H1 (cell line): ENCODE measurements at regions not wholly inside any gene's neighbourhood (a gene's known extent, or its start where the extent isn't known, plus 50 kb on each side); places are given as distances from the start of the nearest gene placed in this dataset.
"Not testable (repeated sequence)": the region's sequence is repeated elsewhere in the genome, so short reads cannot be mapped to it uniquely, and the experiment has no call there.

ENCODE experiments used
- CTCF ChIA-PET: fragments of 300-600 bp; sonication (Branson Sonifier 250); formaldehyde crosslinking; loops from one replicate; lab custom pipeline; 2021; ENCODE audit not compliant: partially characterized antibody; lab: Charles Lee
- POLR2A ChIA-PET: fragments of 300-600 bp; sonication (Branson Sonifier 250); formaldehyde crosslinking; loops from one replicate; lab custom pipeline; 2021; ENCODE audit warnings: inconsistent platforms; ENCODE audit not compliant: partially characterized antibody; lab: Charles Lee
- DNase-seq, 2 experiments: peaks; one replicate each; pipeline versions ENCODE4 v3.0.0 to v3.0.0-alpha.2; 2010 to 2022; ENCODE audit warnings: low spot score in 2 of 2, low read depth in 1 of 2, mixed read lengths in 1 of 2
- FAIRE-seq: peaks from 2 replicates; lab custom pipeline; 2011; peaks lifted over from hg19 to GRCh38; lab: Jason Lieb, UNC
- H2AFZ ChIP-seq: 2 replicates; pipeline ENCODE4 v1.8.1; 2012; ENCODE audit warnings: low read length, inconsistent platforms
- H2AK5ac ChIP-seq: 2 replicates; pipeline ENCODE4 v1.6.1; 2013; ENCODE audit warnings: low read depth, low read length
- H2BK120ac ChIP-seq: replicated peaks from 2 replicates; pipeline ENCODE3; 2013; ENCODE audit warnings: low read depth, low read length, inconsistent platforms
- H2BK12ac ChIP-seq: 2 replicates; pipeline ENCODE4 v1.6.1; 2013; ENCODE audit warnings: low read depth, low read length
- H2BK15ac ChIP-seq: 2 replicates; pipeline ENCODE4 v1.6.1; 2013; ENCODE audit warnings: low read length
- H2BK20ac ChIP-seq: 2 replicates; pipeline ENCODE4 v1.6.1; 2013; ENCODE audit warnings: low read length
- H2BK5ac ChIP-seq: 2 replicates; pipeline ENCODE4 v1.6.1; 2013; ENCODE audit warnings: low read depth, low read length
- H3K14ac ChIP-seq: 2 replicates; pipeline ENCODE4 v1.6.1; 2013; ENCODE audit warnings: inconsistent platforms; ENCODE audit not compliant: insufficient read length
- H3K18ac ChIP-seq: 2 replicates; pipeline ENCODE4 v1.6.1; 2013; ENCODE audit warnings: low read length; ENCODE audit errors: extremely low read depth
- H3K23ac ChIP-seq: 2 replicates; pipeline ENCODE4 v1.6.1; 2013; ENCODE audit warnings: inconsistent platforms; ENCODE audit not compliant: insufficient read length
- H3K23me2 ChIP-seq: 2 replicates; pipeline ENCODE4 v1.6.1; 2013; ENCODE audit warnings: low read depth, low read length
- H3K27ac ChIP-seq: 2 replicates; pipeline ENCODE4 v1.6.1; 2011; ENCODE audit warnings: low read depth, low read length, inconsistent platforms
- H3K27me3 ChIP-seq, 4 experiments: replicated peaks in 1 of 4; 1 replicate in 1 of 4; 2 replicates in 3 of 4; pipeline versions ENCODE4 v1.6.1 to v1.8.1; 2011 to 2013; ENCODE audit warnings: low read length in 3 of 4, mild to moderate bottlenecking in 3 of 4, inconsistent platforms in 2 of 4, mixed read lengths in 2 of 4, moderate library complexity in 1 of 4; ENCODE audit not compliant: control insufficient read depth in 3 of 4, insufficient read depth in 3 of 4; ENCODE audit errors: extremely low read depth in 1 of 4
- H3K36me3 ChIP-seq, 4 experiments: 2 replicates each; pipeline versions ENCODE4 v1.6.1 to v1.8.1; 2011 to 2013; ENCODE audit warnings: mild to moderate bottlenecking in 4 of 4, low read length in 3 of 4, moderate library complexity in 2 of 4, control low read depth in 1 of 4, inconsistent platforms in 1 of 4; ENCODE audit not compliant: insufficient read depth in 4 of 4, control insufficient read depth in 2 of 4
- H3K4ac ChIP-seq: replicated peaks from 2 replicates; pipeline ENCODE3; 2013; ENCODE audit warnings: low read length, low read depth, mixed read lengths, inconsistent platforms; ENCODE audit not compliant: insufficient read length
- H3K4me1 ChIP-seq, 4 experiments: replicated peaks in 1 of 4; 1 replicate in 1 of 4; 2 replicates in 3 of 4; pipeline versions ENCODE4 v1.6.1 to v1.8.1; 2011 to 2013; ENCODE audit warnings: low read length in 3 of 4, inconsistent platforms in 2 of 4, mixed read lengths in 1 of 4; ENCODE audit not compliant: insufficient read depth in 4 of 4, control insufficient read depth in 3 of 4
- H3K4me2 ChIP-seq, 2 experiments: 2 replicates each; pipeline versions ENCODE4 v1.6.1 to v1.8.1; 2011 to 2013; ENCODE audit warnings: low read depth in 2 of 2, low read length in 2 of 2, control low read depth in 1 of 2, inconsistent platforms in 1 of 2, mild to moderate bottlenecking in 1 of 2; ENCODE audit not compliant: insufficient read depth in 1 of 2
- H3K4me3 ChIP-seq, 4 experiments: fragments of 200-600, 300-600 bp in 1 of 4; sonication (generic), shearing (Covaris generic), sonication (Bioruptor Twin) in 1 of 4; 2 replicates each; pipeline versions ENCODE4 v1.5.1 to v1.8.1; 2011 to 2016; ENCODE audit warnings: low read length in 4 of 4, low read depth in 3 of 4, control low read depth in 2 of 4, inconsistent platforms in 2 of 4, mild to moderate bottlenecking in 2 of 4, mixed read lengths in 1 of 4, moderate library complexity in 1 of 4; ENCODE audit not compliant: insufficient read depth in 2 of 4; ENCODE audit errors: extremely low read depth in 1 of 4
- H3K56ac ChIP-seq: replicated peaks from 2 replicates; pipeline ENCODE3; 2013; ENCODE audit warnings: low read depth, mild to moderate bottlenecking, mixed read lengths, low read length, inconsistent platforms; ENCODE audit not compliant: insufficient read length
- H3K79me1 ChIP-seq: 2 replicates; pipeline ENCODE4 v1.6.1; 2013; ENCODE audit warnings: low read depth, low read length, control low read depth
- H3K79me2 ChIP-seq, 2 experiments: 2 replicates each; pipeline versions ENCODE4 v1.6.1 to v1.8.1; 2012 to 2013; ENCODE audit warnings: low read length in 2 of 2, mild to moderate bottlenecking in 2 of 2, inconsistent platforms in 1 of 2; ENCODE audit not compliant: insufficient read depth in 2 of 2, control insufficient read depth in 1 of 2
- H3K9ac ChIP-seq, 4 experiments: replicated peaks in 1 of 4; 1 replicate in 1 of 4; 2 replicates in 3 of 4; pipeline versions ENCODE4 v1.6.1 to v1.8.1; 2011 to 2013; ENCODE audit warnings: low read depth in 3 of 4, low read length in 3 of 4, control low read depth in 2 of 4, mild to moderate bottlenecking in 2 of 4, moderate library complexity in 2 of 4, inconsistent platforms in 1 of 4; ENCODE audit errors: extremely low read depth in 1 of 4
- H3K9me3 ChIP-seq, 2 experiments: 2 replicates each; pipeline versions ENCODE4 v1.6.1 to v1.8.1; 2012 to 2013; ENCODE audit warnings: mild to moderate bottlenecking in 2 of 2, moderate library complexity in 2 of 2, control low read depth in 1 of 2, inconsistent platforms in 1 of 2, low read depth in 1 of 2, low read length in 1 of 2, mixed read lengths in 1 of 2; ENCODE audit not compliant: insufficient read depth in 2 of 2
- H4K20me1 ChIP-seq, 2 experiments: replicated peaks in 1 of 2; 2 replicates each; pipeline versions ENCODE3 to v1.8.1; 2011 to 2013; ENCODE audit warnings: inconsistent platforms in 2 of 2, low read length in 2 of 2, mild to moderate bottlenecking in 1 of 2; ENCODE audit not compliant: insufficient read depth in 2 of 2, control insufficient read depth in 1 of 2
- H4K5ac ChIP-seq: 2 replicates; pipeline ENCODE4 v1.6.1; 2013; ENCODE audit warnings: low read length, low read depth, mixed read lengths, inconsistent platforms; ENCODE audit not compliant: insufficient read length
- H4K8ac ChIP-seq: 2 replicates; pipeline ENCODE4 v1.8.0; 2013; ENCODE audit warnings: mild to moderate bottlenecking, moderate library complexity, low read length, inconsistent platforms; ENCODE audit not compliant: insufficient read depth; ENCODE audit errors: extremely low read depth
- H4K91ac ChIP-seq: replicated peaks from 2 replicates; pipeline ENCODE3; 2013; ENCODE audit warnings: low read length, mixed read lengths, inconsistent platforms; ENCODE audit not compliant: insufficient read length
- WGBS, 2 experiments: shearing (Covaris generic) in 1 of 2; methylation state at CpG; one replicate each; pipeline versions ENCODE4 v1.1.6 to v1.1.7; 2013 to 2015; ENCODE audit warnings: low lambda C conversion rate in 2 of 2, mixed read lengths in 2 of 2, inconsistent platforms in 1 of 2, low coverage in 1 of 2, missing lambda C conversion rate in 1 of 2; ENCODE audit not compliant: insufficient replicate concordance in 2 of 2, insufficient coverage in 1 of 2, insufficient read length in 1 of 2; ENCODE audit errors: extremely low coverage in 1 of 2, missing lambda C conversion rate in 1 of 2; 5-methylcytosine and 5-hydroxymethylcytosine counted together

DNA sequence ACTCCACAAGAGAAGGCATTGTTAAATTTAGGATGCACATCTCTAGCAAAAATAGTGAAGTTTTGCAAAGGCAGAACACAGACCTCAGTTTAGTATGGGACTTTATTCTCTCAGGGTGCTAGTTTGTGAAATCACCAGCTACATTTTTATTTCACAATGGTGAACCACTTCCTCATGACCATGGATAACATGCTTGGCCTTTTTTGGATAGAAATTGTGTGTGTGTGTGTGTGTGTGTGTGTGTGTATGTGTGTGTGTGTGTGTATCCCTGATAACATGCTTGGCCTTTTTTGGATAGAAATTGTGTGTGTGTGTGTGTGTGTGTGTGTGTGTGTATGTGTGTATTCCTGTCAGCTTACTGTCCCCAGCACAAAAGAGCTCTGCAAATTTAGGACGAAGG, 989.0 kb upstream of the TYRP1 start:
- H4K20me1 ChIP-seq, H3K23me2 ChIP-seq, H4K5ac ChIP-seq, H3K27me3 ChIP-seq, H2AK5ac ChIP-seq, CTCF ChIA-PET, H2BK12ac ChIP-seq, H2BK120ac ChIP-seq, H3K36me3 ChIP-seq, H3K14ac ChIP-seq, H2BK5ac ChIP-seq, H2BK20ac ChIP-seq, FAIRE-seq, H3K79me2 ChIP-seq, DNase-seq, H4K8ac ChIP-seq, H3K27ac ChIP-seq, H3K18ac ChIP-seq, H4K91ac ChIP-seq, H3K4me3 ChIP-seq, H3K79me1 ChIP-seq, H2BK15ac ChIP-seq, H3K4me1 ChIP-seq, H3K9me3 ChIP-seq, H2AFZ ChIP-seq, H3K9ac ChIP-seq, H3K4ac ChIP-seq, H3K23ac ChIP-seq, H3K4me2 ChIP-seq, POLR2A ChIA-PET: not testable (repeated sequence)
- H3K56ac ChIP-seq: peak overlapping the region; percentile 75
- WGBS, 2 experiments: 64% methylated on average over 1 of the region's 1 CpG; no CpG with 5 or more reads in 1 of the 2 experiments
